ENCODE measurements at regions not wholly inside any gene's neighbourhood (a gene's known extent, or its start where the extent isn't known, plus 50 kb on each side); places are given as distances from the start of the nearest gene placed in this dataset.

- Mint-ChIP-seq H3K4me3 (no peak overlapping the region), H3K27ac (no peak overlapping the region), H3K9me3 (peaks cover 20% of the 10 kb centered on the region), H3K36me3 (ENCODE audit: low read depth) (peaks cover 19% of the 10 kb centered on the region), H3K27me3 (ENCODE audit: insufficient read depth, low read depth, poor library complexity) (no peaks in the 10 kb centered on the region), H3K4me1 (no peaks in the 10 kb centered on the region; the same call in 1 of the 3 replicates)
- TF ChIP-seq EZH2 (IDR thresholded peaks at IDR 0.05; ENCODE audit: low read depth, unreplicated experiment) (no peak), JUNB (IDR thresholded peaks at IDR 0.05; ENCODE audit: unreplicated experiment) (no peak), EZH2phosphoT487 (IDR thresholded peaks at IDR 0.05; ENCODE audit: unreplicated experiment) (no peak), CREB1 (CRISPR knock-in tag; IDR thresholded peaks at IDR 0.05; ENCODE audit: low read depth) (no peak), ZNF331 (CRISPR knock-in tag; IDR thresholded peaks at IDR 0.05; ENCODE audit: low read depth) (no peak), CTCF (conservative IDR thresholded peaks at IDR 0.05; ENCODE audit: low read depth in 2 of 2) (no peak), ZNF462 (CRISPR knock-in tag; IDR thresholded peaks at IDR 0.05) (no peak), STAT1 (IDR thresholded peaks at IDR 0.05; ENCODE audit: unreplicated experiment) (no peak), ZNF114 (CRISPR knock-in tag; IDR thresholded peaks at IDR 0.05) (no peak), POLR2AphosphoS5 (IDR thresholded peaks at IDR 0.05; ENCODE audit: low read depth) (no peak), REST (IDR thresholded peaks at IDR 0.05; ENCODE audit: unreplicated experiment) (no peak), NANOG (IDR thresholded peaks at IDR 0.05; ENCODE audit: borderline replicate concordance) (no peak), ETS1 (IDR thresholded peaks at IDR 0.05) (no peak)
- Histone ChIP-seq H3K4me1 (ENCODE audit: insufficient read depth) (no peaks in the 10 kb centered on the region), H2AFZ (no peak overlapping the region), H3K4me3 (no peak overlapping the region), H3K27ac (ENCODE audit: low read depth) (no peak overlapping the region), H3F3A (replicated peaks; ENCODE audit: low read depth) (no peaks in the 10 kb centered on the region), H4K20me1 (replicated peaks; ENCODE audit: insufficient read depth) (no peaks in the 10 kb centered on the region), H3K9me2 (ENCODE audit: insufficient read depth) (peaks cover 25% of the 10 kb centered on the region), H3K27me3 (ENCODE audit: insufficient read depth) (no peaks in the 10 kb centered on the region), H3K79me2 (replicated peaks; ENCODE audit: insufficient read depth) (no peaks in the 10 kb centered on the region), H3K36me3 (ENCODE audit: insufficient read depth) (no peaks in the 10 kb centered on the region), H3K4me2 (no peak overlapping the region)
- ATAC-seq (no peak), DNase-seq (ENCODE audit: low spot score) (no peak)
These were observed 737.2 kb upstream of the IGFBP3 start for GRCh38 chr7:46658281-46658680.
